WERI-Rb-1 (cell line): ENCODE measurements at regions not wholly inside any gene's neighbourhood (a gene's known extent, or its start where the extent isn't known, plus 50 kb on each side); places are given as distances from the start of the nearest gene placed in this dataset.
"Not testable (repeated sequence)": the region's sequence is repeated elsewhere in the genome, so short reads cannot be mapped to it uniquely, and the experiment has no call there.

Experiments
- DNase-seq: peaks from one replicate; pipeline ENCODE4 v3.0.0-alpha.2; 2020
- H3K27ac ChIP-seq: fragments of 250-450 bp; sonication (Bioruptor Pico); 2 replicates; pipeline ENCODE4 v1.5.1; 2020; ENCODE audit warnings: mild to moderate bottlenecking, moderate library complexity
- H3K27me3 ChIP-seq: fragments of 250-450 bp; sonication (Bioruptor Pico); 2 replicates; pipeline ENCODE4 v1.5.1; 2021; ENCODE audit warnings: mild to moderate bottlenecking, low read depth, moderate library complexity; ENCODE audit not compliant: insufficient read depth, severe bottlenecking
- H3K36me3 ChIP-seq: fragments of 250-450 bp; sonication (Bioruptor Pico); 2 replicates; pipeline ENCODE4 v1.5.1; 2020; ENCODE audit warnings: mild to moderate bottlenecking, moderate library complexity
- H3K4me3 ChIP-seq: 2 replicates; pipeline ENCODE4 v1.5.1; 2011; ENCODE audit warnings: low read depth, mild to moderate bottlenecking, control low read depth, low read length
- H3K9me3 ChIP-seq: fragments of 250-450 bp; sonication (Bioruptor Pico); 2 replicates; pipeline ENCODE4 v1.5.1; 2021; ENCODE audit warnings: mild to moderate bottlenecking, moderate library complexity; ENCODE audit not compliant: severe bottlenecking
- CTCF ChIP-seq: IDR thresholded peaks from 2 replicates; pipeline ENCODE4 v1.5.1; 2011; ENCODE audit warnings: low read depth, mild to moderate bottlenecking, control low read depth, inconsistent platforms, low read length

GRCh38 chr3:26089249-26089648 lies 299.4 kb downstream of the OXSM start:
- Histone ChIP-seq H3K4me3 (no peak overlapping the region), H3K27me3 (no peaks in the 10 kb centered on the region), H3K27ac (no peak overlapping the region), H3K9me3 (peaks cover 8% of the 10 kb centered on the region), H3K36me3 (no peaks in the 10 kb centered on the region)
- no peak for DNase-seq
- no peak for TF ChIP-seq CTCF

GRCh38 chr3:26090589-26090988 lies 300.7 kb downstream of the OXSM start:
- Histone ChIP-seq H3K27me3 (no peaks in the 10 kb centered on the region), H3K9me3 (peaks cover 8% of the 10 kb centered on the region), H3K27ac (no peak overlapping the region), H3K36me3 (no peaks in the 10 kb centered on the region), H3K4me3 (no peak overlapping the region)
- TF ChIP-seq CTCF, result no peak
- no peak for DNase-seq

GRCh38 chr3:26091096-26091495 lies 301.2 kb downstream of the OXSM start:
- H3K9me3 ChIP-seq, result peaks cover 8% of the 10 kb centered on the region
- no peak overlapping the region for H3K4me3 ChIP-seq
- no peak for TF ChIP-seq CTCF
- no peak overlapping the region for H3K27ac ChIP-seq
- no peak for DNase-seq
- H3K36me3 ChIP-seq, result no peaks in the 10 kb centered on the region
- no peaks in the 10 kb centered on the region for H3K27me3 ChIP-seq

GRCh38 chr3:26091626-26092025 lies 301.7 kb downstream of the OXSM start:
- Histone ChIP-seq H3K36me3 (no peaks in the 10 kb centered on the region), H3K27ac (no peak overlapping the region), H3K27me3 (no peaks in the 10 kb centered on the region), H3K9me3 (peaks cover 8% of the 10 kb centered on the region), H3K4me3 (no peak overlapping the region)
- TF ChIP-seq CTCF, result no peak
- DNase-seq, result no peak

- DNase-seq, H3K27ac ChIP-seq, H3K9me3 ChIP-seq, H3K27me3 ChIP-seq, H3K36me3 ChIP-seq, H3K4me3 ChIP-seq: not testable (repeated sequence)
Observed at GRCh38 chr3:26097111-26097510, 307.2 kb downstream of the OXSM start.

- Histone ChIP-seq H3K36me3 (no peaks in the 10 kb centered on the region), H3K9me3 (peaks cover 7% of the 10 kb centered on the region), H3K4me3 (no peak overlapping the region), H3K27ac (no peak overlapping the region), H3K27me3 (no peaks in the 10 kb centered on the region)
- DNase-seq, result no peak
- TF ChIP-seq CTCF, result no peak
Observed at GRCh38 chr3:26099692-26100091, 309.8 kb downstream of the OXSM start.
